ENCODE measurements at regions not wholly inside any gene's neighbourhood (a gene's known extent, or its start where the extent isn't known, plus 50 kb on each side); places are given as distances from the start of the nearest gene placed in this dataset.
"Not testable (repeated sequence)": the region's sequence is repeated elsewhere in the genome, so short reads cannot be mapped to it uniquely, and the experiment has no call there.

GRCh38 chr4:162841753-162842152, 324.9 kb downstream of the NAF1 start:
- TF ChIP-seq CTCF (conservative IDR thresholded peaks at IDR 0.05; ENCODE audit: low read depth) = no peak
- POLR2A ChIA-PET (ENCODE audit: low non-redundant PET) = no interaction called here
- no peak for DNase-seq (ENCODE audit: low spot score)
- no peak overlapping the region for H3K27ac ChIP-seq
- CTCF ChIA-PET = no interaction called here

GRCh38 chr4:162839814-162840213, 326.9 kb downstream of the NAF1 start:
- DNase-seq (ENCODE audit: low spot score) = no peak
- ChIA-PET POLR2A (ENCODE audit: low non-redundant PET) (no interaction called here), CTCF (no interaction called here)
- no peak for TF ChIP-seq CTCF (conservative IDR thresholded peaks at IDR 0.05; ENCODE audit: low read depth)
- H3K27ac ChIP-seq = no peak overlapping the region

DNA sequence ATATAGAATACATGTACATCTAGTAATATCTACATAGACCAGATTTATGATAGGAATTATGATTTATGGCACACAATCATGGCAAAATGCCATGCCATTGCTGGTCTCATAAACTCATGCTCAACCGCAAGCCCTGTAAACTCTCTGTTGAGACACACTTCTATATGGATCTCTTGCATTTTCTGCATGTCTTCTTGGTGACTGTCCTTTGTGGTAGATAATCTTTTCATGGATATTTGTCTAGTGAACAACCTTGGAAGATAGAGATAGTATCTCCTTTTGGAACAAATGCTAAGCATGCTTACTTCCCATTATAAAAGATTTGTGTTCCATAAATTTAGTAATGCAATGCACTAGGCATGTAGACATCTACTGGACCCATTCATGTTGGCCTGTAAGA, 328.0 kb downstream of the NAF1 start:
- ChIA-PET POLR2A (ENCODE audit: low non-redundant PET) (no interaction called here), CTCF (no interaction called here)
- no peak for DNase-seq (ENCODE audit: low spot score)
- no peak for TF ChIP-seq CTCF (conservative IDR thresholded peaks at IDR 0.05; ENCODE audit: low read depth)
- H3K27ac ChIP-seq = no peak overlapping the region

GRCh38 chr4:162837679-162838078, 329.0 kb downstream of the NAF1 start:
- POLR2A ChIA-PET (ENCODE audit: low non-redundant PET) = no interaction called here
- no peak overlapping the region for H3K27ac ChIP-seq
- DNase-seq (ENCODE audit: low spot score) = no peak
- no peak for TF ChIP-seq CTCF (conservative IDR thresholded peaks at IDR 0.05; ENCODE audit: low read depth)
- CTCF ChIA-PET = no interaction called here

GRCh38 chr4:162837241-162837640, 329.4 kb downstream of the NAF1 start:
- no peak for DNase-seq (ENCODE audit: low spot score)
- ChIA-PET POLR2A (ENCODE audit: low non-redundant PET) (no interaction called here), CTCF (no interaction called here)
- H3K27ac ChIP-seq = no peak overlapping the region
- TF ChIP-seq CTCF (conservative IDR thresholded peaks at IDR 0.05; ENCODE audit: low read depth) = no peak

- ChIA-PET CTCF (interaction anchor here (0.9 kb wide), 1 partner anchor 1457 kb away, joined by 3 read pairs; no protein-coding TSS in a partner anchor), POLR2A (ENCODE audit: low non-redundant PET) (no interaction called here)
- TF ChIP-seq CTCF (conservative IDR thresholded peaks at IDR 0.05; ENCODE audit: low read depth) = no peak
- H3K27ac ChIP-seq = no peak overlapping the region
- DNase-seq (ENCODE audit: low spot score) = no peak
Measured at GRCh38 chr4:162836773-162837172, 329.9 kb downstream of the NAF1 start.

DNA sequence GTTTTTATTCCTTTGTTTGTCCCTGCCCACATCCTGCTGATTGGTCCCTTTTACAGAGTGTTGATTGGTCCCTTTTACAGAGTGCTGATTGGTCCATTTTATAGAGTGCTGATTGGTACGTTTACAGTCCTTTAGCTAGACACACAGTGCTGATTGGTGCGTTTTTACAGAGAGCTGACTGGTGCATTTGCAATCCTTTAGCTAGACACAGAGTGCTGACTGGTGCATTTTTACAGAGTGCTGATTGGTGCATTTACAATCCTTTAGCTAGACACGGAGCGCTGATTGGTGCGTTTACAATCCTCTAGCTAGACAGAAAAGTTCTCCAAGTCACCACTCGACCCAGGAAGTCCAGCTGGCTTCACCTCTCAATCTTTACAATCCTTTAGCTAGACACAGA, 330.4 kb downstream of the NAF1 start:
- CTCF ChIA-PET = interaction anchor here (0.9 kb wide), 1 partner anchor 1458 kb away, joined by 3 read pairs; no protein-coding TSS in a partner anchor
- DNase-seq (ENCODE audit: low spot score); H3K27ac ChIP-seq; POLR2A ChIA-PET (ENCODE audit: low non-redundant PET): not testable (repeated sequence)

Measured in RWPE1 (cell line).